HG03095 (cell line): ENCODE measurements at regions not wholly inside any gene's neighbourhood (a gene's known extent, or its start where the extent isn't known, plus 50 kb on each side); places are given as distances from the start of the nearest gene placed in this dataset.
"Not testable (repeated sequence)": the region's sequence is repeated elsewhere in the genome, so short reads cannot be mapped to it uniquely, and the experiment has no call there.

Experiments
- ATAC-seq: cut with Tn5 transposase; IDR thresholded peaks from one replicate; pipeline ENCODE4 v1.9.1; 2021; ENCODE audit warnings: moderate library complexity; ENCODE audit not compliant: unreplicated experiment

DNA sequence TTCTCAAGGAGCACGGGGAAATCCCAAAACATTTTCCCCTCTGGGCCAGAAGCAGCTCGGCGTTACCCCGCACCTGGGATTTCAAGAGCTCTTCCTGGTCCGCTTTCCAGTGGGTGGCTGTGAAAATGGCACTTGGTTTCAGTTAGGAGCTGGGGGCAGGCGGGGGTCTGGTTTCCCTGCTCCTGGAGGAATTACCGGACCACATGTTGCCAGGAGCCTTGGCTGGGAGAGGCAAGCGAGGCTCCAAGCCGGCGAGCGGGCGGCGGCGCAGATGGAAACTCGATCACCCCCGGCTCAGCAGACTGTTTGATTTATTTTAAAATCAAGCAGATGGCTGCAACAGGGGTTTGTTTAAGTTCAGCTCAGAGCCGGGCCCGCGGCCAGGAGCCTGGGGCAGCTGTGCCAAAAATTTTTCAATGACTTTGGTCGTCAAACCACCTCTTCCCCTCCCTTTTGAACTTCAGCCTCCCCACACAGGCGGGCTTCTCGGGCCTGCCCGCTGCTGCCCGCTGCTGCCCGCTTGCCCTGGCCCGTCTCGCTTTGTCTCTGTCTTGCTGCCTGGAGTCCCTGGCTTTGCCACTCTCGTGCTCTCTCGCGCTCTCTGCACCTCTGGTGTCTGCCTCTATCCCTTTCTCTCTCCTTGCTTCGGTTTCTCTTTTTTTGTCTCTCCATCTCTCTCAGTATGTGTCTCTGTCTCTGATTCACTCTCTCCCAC, 108.0 kb upstream of the CIBAR2 start:
- ATAC-seq = no peak

DNA sequence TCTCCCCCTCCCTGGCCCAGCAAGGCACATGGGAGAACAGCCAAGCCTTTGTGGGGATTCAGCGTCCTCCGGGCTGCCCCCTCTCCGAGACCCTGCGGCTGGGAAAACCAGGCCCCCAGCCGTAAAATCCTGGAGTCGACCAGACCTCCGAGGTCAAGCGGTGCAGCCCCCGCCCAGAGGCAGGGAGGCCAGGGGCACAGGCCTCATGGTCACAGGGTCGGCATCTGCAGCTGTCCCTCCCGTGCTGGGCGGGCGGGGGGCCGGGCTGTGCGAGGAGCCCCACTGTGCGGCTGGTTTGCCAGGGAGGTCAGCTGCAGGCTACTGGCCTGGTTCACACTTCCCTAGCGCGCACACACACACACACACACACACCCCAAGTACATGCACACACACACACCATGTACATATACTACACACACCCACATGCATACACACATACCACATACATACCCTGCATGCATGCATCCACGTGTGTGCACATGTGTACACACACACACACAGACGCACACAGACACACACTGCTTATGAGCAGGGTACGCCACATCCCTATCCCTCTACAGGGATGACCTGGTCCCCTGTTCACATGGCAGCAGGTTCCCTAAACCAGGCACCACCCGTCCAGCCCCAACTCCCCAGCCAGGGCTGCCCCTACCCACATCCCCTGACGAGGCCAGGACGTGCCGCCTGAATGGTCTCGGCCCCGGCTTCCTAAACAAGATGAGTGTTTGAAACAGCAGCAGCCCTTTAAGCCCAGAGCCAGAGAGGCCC, 108.9 kb upstream of the CIBAR2 start:
- ATAC-seq = no peak

DNA sequence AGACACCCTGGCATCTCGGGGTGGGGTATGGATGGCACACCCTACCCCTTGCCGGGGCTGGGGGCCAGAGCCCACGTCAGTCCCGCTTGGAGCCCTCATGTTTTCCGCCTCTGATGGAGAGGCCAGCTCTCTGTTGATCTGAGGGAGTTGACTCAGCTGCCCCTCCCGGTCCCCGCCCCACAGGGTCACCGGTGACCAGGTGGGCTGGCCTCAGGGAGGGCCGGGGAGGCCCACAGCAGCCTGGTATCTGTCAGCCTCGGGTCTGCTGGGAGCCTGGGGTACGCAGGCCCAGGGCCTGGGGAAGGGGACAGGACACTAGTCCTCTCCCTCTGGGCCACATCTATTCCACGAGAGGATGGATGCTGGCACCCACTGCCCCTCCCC, 109.5 kb upstream of the CIBAR2 start:
- ATAC-seq = no peak

DNA sequence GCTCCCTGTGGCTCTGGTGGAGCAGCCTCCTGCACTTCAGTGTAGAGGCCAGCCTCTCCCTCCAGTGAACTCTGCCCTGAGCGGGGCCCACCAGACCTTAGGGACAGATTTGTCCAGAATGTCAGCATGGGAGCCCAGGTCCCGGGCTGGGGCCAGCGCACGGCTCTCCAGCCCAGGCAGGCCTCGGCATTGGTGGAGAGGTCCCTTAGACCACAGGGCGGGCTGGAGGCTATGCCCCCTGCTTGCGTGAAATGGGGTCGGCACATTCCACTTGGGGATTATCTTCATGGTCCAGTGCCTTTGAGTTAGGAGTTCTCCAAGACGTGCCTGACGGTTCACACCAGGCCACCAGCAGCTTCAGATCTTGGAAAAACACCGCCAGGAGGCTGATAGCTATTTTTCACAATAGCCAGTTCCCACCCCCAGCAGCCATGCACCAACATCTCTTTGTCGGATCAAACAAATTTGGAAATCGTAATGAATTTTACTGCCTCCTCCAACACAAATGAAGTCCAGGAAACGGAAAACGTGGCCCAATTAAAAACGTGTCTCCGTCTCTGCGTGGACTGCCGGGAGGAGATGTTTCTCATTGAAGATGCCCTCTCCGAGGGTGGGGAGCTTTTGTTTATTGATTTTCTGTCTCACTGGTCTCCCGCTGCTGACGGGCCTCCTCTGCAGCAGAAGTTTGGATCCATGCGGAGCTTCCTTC, 110.0 kb upstream of the CIBAR2 start:
- no peak for ATAC-seq

DNA sequence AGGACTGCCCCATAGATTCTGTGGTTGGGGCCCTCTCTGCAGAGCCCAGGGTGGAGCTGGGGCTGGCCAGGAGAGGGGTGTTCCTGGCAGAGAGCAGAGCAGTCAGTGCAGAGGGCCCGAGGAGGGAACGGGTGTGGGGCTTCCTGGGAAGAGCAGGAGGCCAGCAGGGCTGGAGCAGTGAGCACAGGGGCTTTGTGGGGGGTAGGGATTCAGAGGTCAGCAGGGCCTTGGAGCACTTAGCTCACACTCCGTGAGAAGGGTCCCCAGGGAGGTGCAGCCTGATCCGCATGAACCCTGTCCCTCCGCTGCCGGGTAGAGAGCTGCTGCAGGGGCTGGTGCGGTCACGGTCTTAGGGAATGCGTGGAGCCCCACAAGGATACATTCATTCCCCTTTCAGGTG, 113.0 kb upstream of the CIBAR2 start:
- ATAC-seq = no peak

DNA sequence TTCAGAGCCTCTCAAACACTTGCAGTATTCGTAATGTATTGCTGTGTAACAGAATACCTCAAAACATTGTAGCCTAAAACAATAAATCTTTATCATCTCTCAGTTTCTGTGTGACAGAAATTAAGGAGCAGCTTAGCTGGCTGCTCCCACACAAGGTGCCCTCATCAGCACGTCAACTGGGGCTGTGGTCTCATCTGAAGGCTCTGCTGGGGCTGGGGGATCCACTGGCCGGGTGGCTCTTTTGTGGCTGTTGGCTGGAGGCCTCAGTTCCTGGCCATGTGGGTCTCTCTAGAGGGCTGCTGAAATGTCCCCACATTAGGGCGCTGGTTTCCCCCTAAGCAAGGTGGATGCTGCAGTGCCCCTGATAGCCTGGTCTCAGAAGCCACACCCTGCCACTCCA, 113.4 kb upstream of the CIBAR2 start:
- no peak for ATAC-seq

DNA sequence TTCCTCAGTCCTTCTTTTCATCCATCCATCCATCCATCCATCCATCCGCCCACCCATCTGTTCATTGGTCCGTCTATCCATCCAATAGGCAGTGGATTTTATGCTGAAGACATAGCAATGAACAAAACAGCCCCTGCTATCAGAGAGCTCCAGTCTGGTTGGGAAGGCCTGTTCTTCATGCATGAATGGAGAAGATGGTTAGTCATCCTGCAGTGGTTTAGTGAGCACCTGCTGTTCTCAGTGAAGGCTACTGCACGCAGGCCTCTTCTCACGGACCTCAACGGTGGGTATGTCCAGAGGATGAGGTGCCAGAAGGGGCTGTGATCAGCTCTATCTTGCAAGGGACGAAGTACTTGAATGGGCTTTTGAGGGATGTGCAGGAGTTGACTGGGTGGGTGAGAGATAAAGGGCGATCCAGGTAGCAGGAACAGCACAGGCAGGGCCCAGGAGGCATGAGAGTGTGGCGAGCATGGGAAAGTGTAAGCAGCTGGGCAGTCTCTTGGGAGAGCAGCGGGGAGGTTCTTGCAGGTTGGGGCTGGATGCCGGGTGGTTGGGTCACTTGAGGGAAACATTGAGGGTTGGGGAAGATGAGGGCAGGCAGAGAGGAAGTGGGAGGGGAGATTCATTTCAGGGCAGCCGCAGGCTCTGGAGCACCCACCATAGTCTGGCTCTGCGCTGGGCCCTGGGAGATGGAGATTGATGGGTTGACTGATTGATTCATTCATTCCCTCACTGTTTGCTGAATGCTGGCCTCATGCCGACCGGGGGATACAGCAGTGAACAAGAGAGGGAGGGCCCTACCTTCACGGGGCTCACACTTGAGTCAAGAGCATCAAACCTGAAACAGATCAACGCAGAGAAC, 115.0 kb upstream of the CIBAR2 start:
- peak; percentile 67 for ATAC-seq

DNA sequence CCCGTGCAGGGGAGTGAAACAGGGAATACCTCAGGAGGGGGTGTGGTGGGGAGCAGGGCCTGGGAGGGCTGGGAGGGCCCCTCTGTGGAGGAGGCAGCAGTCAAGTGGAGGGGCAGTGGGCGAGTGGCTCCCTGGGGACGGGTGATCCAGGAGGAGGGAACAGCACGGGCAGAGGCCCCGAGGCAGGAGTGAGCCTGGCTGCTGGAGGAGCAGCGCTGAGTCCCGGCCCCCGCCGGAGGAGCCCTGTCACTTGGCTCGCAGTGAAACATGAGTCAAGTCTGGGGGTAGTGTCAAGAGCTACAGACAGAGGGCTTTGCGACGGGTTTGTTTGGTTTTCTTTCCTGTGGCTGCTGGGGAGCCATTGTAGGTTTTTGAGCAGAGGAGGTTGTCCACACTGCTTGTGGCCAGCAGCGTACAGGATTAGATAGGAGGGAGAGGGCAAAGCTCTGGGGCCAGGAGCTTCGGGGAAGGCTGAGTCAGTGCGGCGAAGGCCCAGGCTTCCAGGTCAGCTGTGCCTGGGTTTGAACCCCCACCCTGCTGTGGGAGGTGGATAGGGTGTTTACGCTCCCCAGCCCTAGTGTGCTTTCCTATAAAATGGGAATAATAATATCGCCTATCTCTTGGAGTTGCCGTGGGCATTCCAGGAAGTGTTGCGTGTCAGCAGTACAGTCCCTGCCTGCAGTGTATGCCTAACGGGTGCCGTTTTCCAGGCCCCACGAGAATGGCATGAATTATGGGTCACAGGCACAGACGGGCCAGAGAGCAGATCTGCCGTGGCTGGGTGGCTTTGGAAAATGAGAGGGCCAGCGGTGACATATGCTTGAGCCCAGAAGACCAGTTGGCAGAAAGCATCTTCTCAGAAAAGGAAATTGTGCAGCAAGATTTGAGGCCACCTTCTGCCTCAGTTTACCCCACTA, 115.9 kb upstream of the CIBAR2 start:
- no peak for ATAC-seq

DNA sequence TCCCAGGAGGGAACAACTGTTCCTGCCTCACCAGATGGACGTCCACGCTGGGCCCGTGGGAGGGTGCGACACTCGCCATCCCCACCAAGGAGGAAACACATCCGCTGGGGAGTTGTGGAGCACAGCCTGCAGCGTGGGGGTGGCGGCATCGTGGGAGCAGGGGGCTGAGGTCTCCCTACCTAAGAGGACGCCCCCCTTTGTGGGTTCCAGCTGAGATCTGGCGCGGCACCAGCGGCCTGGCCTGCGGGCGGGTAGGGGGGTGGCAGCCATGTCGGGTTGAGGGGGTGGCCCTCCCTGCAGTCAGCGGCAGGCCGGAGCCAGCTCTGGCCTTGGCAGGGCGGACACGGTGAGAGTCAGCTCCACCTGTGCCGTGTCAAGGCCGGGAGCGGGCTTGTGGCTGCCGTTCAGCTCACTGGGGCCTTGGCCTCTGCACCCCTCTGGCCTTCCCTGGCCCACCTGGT, 116.7 kb upstream of the CIBAR2 start:
- no peak for ATAC-seq

DNA sequence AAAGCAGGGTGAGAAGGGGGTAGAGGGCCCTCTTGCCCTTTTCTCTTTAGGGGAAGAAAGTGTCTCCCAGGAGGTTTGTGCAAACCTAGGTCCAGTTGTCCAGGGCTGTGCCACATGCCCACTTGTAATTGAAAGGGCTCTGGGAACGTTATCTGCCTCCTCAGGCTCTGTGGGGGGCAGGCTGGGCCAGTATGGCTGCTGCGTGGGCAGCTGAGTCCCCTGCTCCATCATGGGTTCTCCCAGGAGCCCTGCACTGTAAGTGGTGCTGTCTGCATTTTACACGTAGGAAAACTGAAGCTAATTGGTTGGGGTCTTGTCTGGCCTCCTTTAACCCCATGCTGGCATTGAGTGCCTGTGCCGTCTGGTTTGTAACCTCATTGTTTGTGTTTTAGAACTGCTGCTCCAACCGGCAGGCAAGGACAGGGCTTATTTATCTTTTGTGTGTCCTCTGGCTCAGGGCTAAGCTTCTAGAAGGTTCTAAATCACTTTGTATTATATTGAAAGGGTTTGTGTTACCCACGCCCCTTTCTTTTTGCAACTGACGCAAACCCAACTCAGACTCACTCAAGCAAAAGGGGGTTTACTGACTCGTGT, 117.7 kb upstream of the CIBAR2 start:
- no peak for ATAC-seq

DNA sequence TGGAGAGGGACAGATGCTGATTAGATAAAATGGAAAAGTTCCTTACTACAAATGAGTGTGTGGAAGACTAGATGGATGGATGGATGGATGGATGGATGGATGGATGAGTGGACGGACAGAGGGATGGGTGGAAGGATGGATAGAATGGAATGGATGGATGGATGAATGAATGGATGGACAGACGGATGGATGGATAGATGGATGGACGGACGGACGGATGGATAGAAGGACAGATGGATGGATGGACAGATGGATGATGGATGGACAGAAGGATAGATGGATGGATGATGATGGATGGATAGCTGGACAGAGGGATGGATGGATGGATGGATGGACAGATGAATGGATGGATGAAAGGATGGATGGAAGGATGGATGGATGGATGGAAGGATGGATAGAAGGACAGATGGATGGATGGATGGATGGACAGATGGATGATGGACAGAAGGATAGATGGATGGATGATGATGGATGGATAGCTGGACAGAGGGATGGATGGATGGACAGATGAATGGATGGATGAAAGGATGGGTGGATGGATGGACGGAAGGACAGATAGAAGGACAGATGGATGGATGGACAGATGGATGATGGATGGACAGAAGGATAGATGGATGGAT, 118.6 kb upstream of the CIBAR2 start:
- not testable (repeated sequence) for ATAC-seq

DNA sequence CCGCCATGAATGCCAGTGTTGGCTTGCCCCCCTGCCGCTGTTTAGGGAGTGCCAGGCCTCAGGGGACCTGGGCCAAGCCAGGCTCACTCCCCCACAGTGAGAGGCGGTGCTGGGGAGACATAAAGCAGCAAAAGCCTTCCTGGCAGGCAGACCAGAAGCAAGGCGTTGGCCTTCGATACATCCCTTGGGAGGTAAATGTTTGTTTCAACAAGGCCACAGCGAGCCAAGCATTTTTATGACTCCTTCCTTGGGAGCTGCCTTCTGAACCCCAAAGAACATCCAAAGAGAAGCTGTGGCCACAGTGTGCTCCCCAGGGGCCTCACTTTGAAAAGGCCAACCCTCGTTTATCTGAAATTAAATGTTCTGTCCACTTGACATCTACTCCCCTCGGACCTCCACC, 119.7 kb upstream of the CIBAR2 start:
- no peak for ATAC-seq

DNA sequence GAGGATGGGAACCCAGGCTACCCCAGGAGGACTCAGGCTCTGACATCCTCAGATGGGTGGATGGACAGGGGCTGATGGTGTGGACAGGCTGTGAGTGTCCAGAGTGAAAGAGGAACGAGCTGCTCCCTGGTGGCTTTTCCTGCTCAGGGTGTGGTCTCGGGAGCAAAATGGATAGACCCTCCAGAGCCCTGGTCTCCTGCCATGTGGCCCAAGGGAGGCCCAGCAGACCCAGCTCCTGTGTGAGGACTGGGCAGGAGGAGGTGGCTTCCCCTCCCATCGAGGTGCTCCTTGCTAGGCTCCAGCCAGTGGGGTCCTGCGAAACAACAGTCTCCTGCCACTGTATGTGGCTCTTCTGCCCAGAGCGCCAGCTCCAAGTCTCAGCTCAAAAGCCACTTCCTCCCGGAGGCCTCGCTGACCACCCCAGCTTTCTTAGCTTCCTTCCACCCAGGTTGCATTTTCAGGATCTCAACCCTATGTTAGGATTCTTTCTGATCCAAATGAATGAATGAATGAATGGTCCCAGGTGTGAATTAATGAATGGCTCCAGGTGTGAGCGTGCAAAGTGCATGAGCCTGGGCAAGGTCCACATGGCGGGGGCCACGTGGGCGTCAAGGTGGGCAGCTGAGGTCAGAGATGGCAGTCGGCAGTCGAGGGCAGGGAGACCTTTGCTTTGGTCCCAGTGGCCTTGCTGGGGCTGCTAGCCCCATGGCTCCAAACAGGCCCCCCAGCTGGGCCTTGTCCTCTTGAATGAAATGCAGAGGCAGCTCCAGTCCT, 120.3 kb upstream of the CIBAR2 start:
- no peak for ATAC-seq

DNA sequence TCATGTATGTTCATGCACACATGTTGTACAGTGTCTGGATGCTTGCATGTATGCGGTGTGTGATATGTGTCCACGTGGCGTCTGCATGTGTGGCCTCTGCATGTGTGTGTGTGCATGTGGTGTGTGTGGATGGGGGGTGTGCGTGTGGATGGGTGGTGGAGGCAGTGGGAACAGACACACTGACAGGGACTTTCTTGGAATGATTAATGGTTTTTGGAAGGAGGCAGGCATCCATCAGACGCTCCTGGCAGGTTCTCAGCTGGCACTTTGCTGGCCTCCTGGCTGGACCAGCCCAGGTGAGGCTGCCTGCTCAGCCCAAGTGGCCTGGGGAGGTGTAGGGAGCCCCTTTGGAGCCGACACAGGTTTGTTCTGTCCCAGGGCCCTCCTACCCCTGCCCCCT, 121.2 kb upstream of the CIBAR2 start:
- ATAC-seq = no peak

DNA sequence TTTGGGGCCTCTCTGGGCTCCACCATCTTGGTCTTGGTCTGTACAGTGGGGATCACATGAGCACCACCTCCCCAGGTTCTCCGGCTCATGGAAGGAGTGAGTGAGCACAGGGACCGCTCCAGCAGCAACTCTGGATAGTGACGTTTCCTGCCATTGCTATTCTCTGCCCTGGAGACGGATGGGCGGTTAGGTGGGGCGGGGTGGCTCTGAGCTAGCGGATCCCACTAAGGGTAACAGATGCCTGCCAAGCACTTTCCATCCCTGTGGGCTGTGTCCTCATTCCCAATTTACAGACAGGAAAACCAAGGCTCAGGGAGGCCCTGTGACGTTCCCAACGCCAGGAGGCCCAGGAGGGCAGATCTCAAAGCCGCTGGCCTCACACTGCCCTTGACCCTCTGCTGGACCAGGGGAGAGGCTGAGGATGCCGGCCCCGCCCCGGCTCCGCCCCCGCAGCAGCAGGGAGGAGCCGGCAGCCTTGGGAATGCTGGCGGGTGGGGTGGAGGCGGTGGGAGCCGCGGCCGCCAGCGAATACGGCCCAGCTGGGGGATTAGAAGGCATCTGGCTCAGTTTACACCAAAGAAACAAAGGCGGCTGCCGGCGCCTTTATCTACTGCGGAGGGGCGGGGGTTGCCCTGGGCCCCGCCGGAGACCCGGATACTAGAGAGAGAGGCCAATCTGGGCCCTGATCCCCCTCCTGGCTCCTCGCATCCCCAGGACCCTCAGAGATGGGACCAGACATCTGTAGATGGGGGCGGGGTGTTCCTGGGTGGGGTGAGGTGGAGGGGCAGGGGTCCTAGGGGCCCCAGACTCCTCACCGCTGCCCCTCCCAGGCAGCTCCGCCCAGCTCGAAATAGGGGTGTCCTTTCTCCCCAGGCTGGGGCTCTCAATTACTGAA, 122.3 kb upstream of the CIBAR2 start:
- ATAC-seq = no peak

DNA sequence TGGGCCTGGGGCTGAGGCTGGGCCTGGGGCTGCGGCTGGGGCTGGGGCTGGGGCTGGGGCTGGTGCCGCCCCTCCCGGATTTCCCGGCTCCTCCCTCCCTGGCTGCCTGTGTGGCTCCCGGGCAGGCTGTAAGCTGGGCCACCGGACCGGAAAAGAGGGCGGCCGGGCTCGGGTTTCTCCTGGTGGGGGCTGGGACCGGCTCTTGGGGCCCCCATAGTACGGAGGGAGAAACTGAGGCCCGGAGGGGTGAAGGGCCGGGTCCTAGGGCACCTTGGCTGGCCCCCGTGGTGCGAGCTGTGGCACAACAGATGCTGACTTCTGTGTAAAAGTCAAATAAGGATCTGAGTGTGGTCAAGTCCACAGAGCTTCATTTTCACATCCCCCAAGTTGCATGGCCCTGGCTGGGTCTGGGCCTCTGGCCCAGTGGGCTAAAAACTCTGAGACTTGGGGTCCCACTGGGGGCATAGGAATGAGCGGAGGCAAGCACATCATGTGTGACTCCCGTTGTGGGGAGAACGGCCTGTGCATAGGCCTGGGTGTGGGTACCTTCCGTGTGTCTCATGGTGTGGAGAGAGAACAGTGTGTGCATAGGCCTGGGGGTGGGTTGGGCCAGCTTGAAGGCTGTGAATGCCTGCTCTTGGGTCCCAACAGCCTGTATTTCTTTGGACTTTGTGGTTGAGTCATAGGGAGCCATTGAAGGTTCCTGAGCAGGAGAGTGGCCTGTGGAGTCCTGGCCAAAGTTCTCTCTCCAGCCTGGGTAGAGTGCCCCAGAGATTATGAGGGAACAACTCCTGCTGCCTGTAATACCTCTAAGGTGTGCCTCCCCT, 123.9 kb upstream of the CIBAR2 start:
- no peak for ATAC-seq

DNA sequence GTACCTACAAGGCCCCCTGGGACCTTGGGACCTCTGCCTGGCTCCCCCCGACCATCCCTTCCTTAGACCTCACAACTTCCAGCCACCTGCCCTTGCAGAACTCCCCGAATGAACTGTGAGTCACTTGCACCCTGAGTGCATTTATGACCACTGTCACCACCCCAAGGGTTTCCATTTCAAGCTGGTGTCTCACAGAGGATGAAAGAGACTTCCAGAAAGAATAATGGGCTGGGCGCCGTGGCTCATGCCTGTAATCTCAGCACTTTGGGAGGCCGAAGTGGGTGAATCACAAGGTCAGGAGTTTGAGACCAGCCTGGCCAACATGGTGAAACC, 124.5 kb upstream of the CIBAR2 start:
- ATAC-seq = no peak
